Caco-2 (cell line): ENCODE measurements at regions not wholly inside any gene's neighbourhood (a gene's known extent, or its start where the extent isn't known, plus 50 kb on each side); places are given as distances from the start of the nearest gene placed in this dataset.

Experiments
- BruUV-seq: library from RNA; stranded (reverse); fragments of 400-500 nt; replicated peaks from 2 replicates; lab custom pipeline; 2021; lab: Mats Ljungman, UMichigan
- CTCF ChIA-PET: fragments of 300-600 bp; sonication (Branson Sonifier 250); formaldehyde crosslinking; loops from one replicate; lab custom pipeline; 2022; ENCODE audit warnings: antibody characterized with exemption; lab: Charles Lee
- POLR2A ChIA-PET: fragments of 300-600 bp; sonication (Branson Sonifier 250); formaldehyde crosslinking; loops from one replicate; lab custom pipeline; 2022; ENCODE audit warnings: antibody characterized with exemption; lab: Charles Lee
- DNase-seq, 2 experiments: peaks; one replicate each; pipeline versions ENCODE4 v3.0.0 to v3.0.0-alpha.2; 2020 to 2022
- H3K27me3 ChIP-seq: replicated peaks from 2 replicates; pipeline ENCODE4 v1.6.0; 2011; ENCODE audit warnings: low read length; ENCODE audit not compliant: control insufficient read depth, insufficient read depth
- H3K36me3 ChIP-seq: 2 replicates; pipeline ENCODE4 v1.5.1; 2011; ENCODE audit warnings: low read length; ENCODE audit not compliant: control insufficient read depth, insufficient read depth
- H3K4me1 ChIP-seq: fragments of 250-450 bp; sonication (Bioruptor Pico); 2 replicates; pipeline ENCODE4 v1.5.1; 2020; ENCODE audit warnings: mild to moderate bottlenecking
- H3K4me3 ChIP-seq: 2 replicates; pipeline ENCODE4 v1.5.1; 2011; ENCODE audit warnings: low read depth, mild to moderate bottlenecking, control low read depth, low read length
- H3K9me3 ChIP-seq: fragments of 250-450 bp; sonication (Bioruptor Pico); 2 replicates; pipeline ENCODE4 v1.5.1; 2020; ENCODE audit warnings: mild to moderate bottlenecking, moderate library complexity
- H3K27ac Mint-ChIP-seq: one replicate; pipeline ENCODE4 v1.8.0; 2022; ENCODE audit warnings: mixed read lengths; ENCODE audit not compliant: unreplicated experiment
- H3K27me3 Mint-ChIP-seq: one replicate; pipeline ENCODE4 v1.8.0; 2022; ENCODE audit warnings: mixed read lengths; ENCODE audit not compliant: insufficient read depth, unreplicated experiment
- H3K36me3 Mint-ChIP-seq: one replicate; pipeline ENCODE4 v1.8.0; 2022; ENCODE audit warnings: mild to moderate bottlenecking, mixed read lengths; ENCODE audit not compliant: insufficient read depth, unreplicated experiment
- H3K4me1 Mint-ChIP-seq: one replicate; pipeline ENCODE4 v1.8.0; 2022; ENCODE audit warnings: low read depth, mixed read lengths; ENCODE audit not compliant: unreplicated experiment
- H3K4me3 Mint-ChIP-seq: one replicate; pipeline ENCODE4 v1.8.0; 2022; ENCODE audit warnings: mild to moderate bottlenecking, moderate library complexity, mixed read lengths; ENCODE audit not compliant: unreplicated experiment
- H3K9me3 Mint-ChIP-seq: one replicate; pipeline ENCODE4 v1.8.0; 2022; ENCODE audit warnings: mixed read lengths; ENCODE audit not compliant: unreplicated experiment
- CTCF ChIP-seq, 2 experiments: fragments of 200-600 bp in 1 of 2; IDR thresholded peaks; 1 replicate in 1 of 2; 2 replicates in 1 of 2; pipeline versions ENCODE4 v1.5.1 to v1.8.0; 2011 to 2022; ENCODE audit warnings: antibody characterized with exemption in 1 of 2, control low read depth in 1 of 2, inconsistent platforms in 1 of 2, low read depth in 1 of 2, low read length in 1 of 2, mild to moderate bottlenecking in 1 of 2, moderate library complexity in 1 of 2; ENCODE audit not compliant: insufficient read depth in 1 of 2, severe bottlenecking in 1 of 2, unreplicated experiment in 1 of 2
- intact Hi-C: fragments of 100-400 bp; cut with micrococcal nuclease; formaldehyde crosslinking; loops from one replicate; pipeline ENCODE4 v1.10.0; 2022; ENCODE audit not compliant: unreplicated experiment

GRCh38 chr9:113701774-113702755 is 174.0 kb upstream of the ZNF618 start:
- Mint-ChIP-seq H3K4me3 (no peak overlapping the region), H3K9me3 (no peaks in the 10 kb centered on the region), H3K27ac (no peak overlapping the region), H3K36me3 (no peaks in the 10 kb centered on the region), H3K4me1 (peaks cover 7% of the 10 kb centered on the region), H3K27me3 (peaks cover 3% of the 10 kb centered on the region)
- no peak for DNase-seq
- POLR2A ChIA-PET = no interaction called here
- Histone ChIP-seq H3K4me3 (no peak overlapping the region), H3K4me1 (peaks cover 14% of the 10 kb centered on the region), H3K9me3 (no peaks in the 10 kb centered on the region), H3K36me3 (no peaks in the 10 kb centered on the region), H3K27me3 (no peaks in the 10 kb centered on the region)
- BruUV-seq = no TSS peak
- no peak for TF ChIP-seq CTCF (IDR thresholded peaks at IDR 0.05; ENCODE audit: insufficient read depth in 1 of 2, low read depth in 1 of 2, low read length in 1 of 2, severe bottlenecking in 1 of 2, unreplicated experiment in 1 of 2)
- CTCF ChIA-PET = no interaction called here
- intact Hi-C loops = no loop called here

GRCh38 chr9:113705306-113705927 is 170.7 kb upstream of the ZNF618 start:
- Mint-ChIP-seq H3K4me1 (peaks cover 7% of the 10 kb centered on the region), H3K4me3 (no peak overlapping the region), H3K9me3 (no peaks in the 10 kb centered on the region), H3K27ac (no peak overlapping the region), H3K36me3 (no peaks in the 10 kb centered on the region), H3K27me3 (no peaks in the 10 kb centered on the region)
- Histone ChIP-seq H3K9me3 (no peaks in the 10 kb centered on the region), H3K4me3 (no peak overlapping the region), H3K4me1 (peaks cover 14% of the 10 kb centered on the region), H3K36me3 (no peaks in the 10 kb centered on the region), H3K27me3 (no peaks in the 10 kb centered on the region)
- intact Hi-C loops = no loop called here
- no TSS peak for BruUV-seq
- CTCF ChIA-PET = no interaction called here
- POLR2A ChIA-PET = interaction anchor here (0.6 kb wide), 1 partner anchor 750 kb away, joined by 3 read pairs; no protein-coding TSS in a partner anchor
- no peak for DNase-seq
- TF ChIP-seq CTCF (IDR thresholded peaks at IDR 0.05; ENCODE audit: insufficient read depth in 1 of 2, low read depth in 1 of 2, low read length in 1 of 2, severe bottlenecking in 1 of 2, unreplicated experiment in 1 of 2) = no peak

GRCh38 chr9:113705928-113706519 is 170.1 kb upstream of the ZNF618 start:
- Mint-ChIP-seq H3K4me1 (peaks cover 7% of the 10 kb centered on the region), H3K36me3 (no peaks in the 10 kb centered on the region), H3K27ac (no peak overlapping the region), H3K27me3 (no peaks in the 10 kb centered on the region), H3K4me3 (no peak overlapping the region), H3K9me3 (no peaks in the 10 kb centered on the region)
- POLR2A ChIA-PET = interaction anchor here (0.6 kb wide), 1 partner anchor 38 kb away, joined by 4 read pairs; no protein-coding TSS in a partner anchor
- CTCF ChIA-PET = no interaction called here
- peak; percentile 33 to 65 for DNase-seq
- H3K36me3 ChIP-seq = no peaks in the 10 kb centered on the region
- H3K4me3 ChIP-seq = no peak overlapping the region
- no peaks in the 10 kb centered on the region for H3K9me3 ChIP-seq
- no TSS peak for BruUV-seq
- H3K4me1 ChIP-seq = peaks cover 14% of the 10 kb centered on the region
- no peaks in the 10 kb centered on the region for H3K27me3 ChIP-seq
- intact Hi-C loops = no loop called here
- TF ChIP-seq CTCF (IDR thresholded peaks at IDR 0.05; ENCODE audit: insufficient read depth in 1 of 2, low read depth in 1 of 2, low read length in 1 of 2, severe bottlenecking in 1 of 2, unreplicated experiment in 1 of 2) = no peak
